Ovary (tissue), 7 donors: ENCODE measurements at regions not wholly inside any gene's neighbourhood (a gene's known extent, or its start where the extent isn't known, plus 50 kb on each side); places are given as distances from the start of the nearest gene placed in this dataset.

ENCODE experiments used
- DNase-seq, 5 donors: peaks; one replicate each; pipeline ENCODE4 v3.0.0-alpha.2; 2019 to 2020
- H3K27ac ChIP-seq, 2 donors: fragments of 200-600 bp; one replicate each; pipeline versions ENCODE4 v1.5.1 to v1.8.0; 2019 to 2022
- H3K27me3 ChIP-seq: fragments of 200-600 bp; one replicate; pipeline ENCODE4 v1.8.0; 2022
- H3K36me3 ChIP-seq: fragments of 200-600 bp; sonication (generic); one replicate; pipeline ENCODE4 v1.5.1; 2019
- H3K4me1 ChIP-seq: one replicate; pipeline ENCODE4 v1.8.1; 2013; ENCODE audit warnings: mild to moderate bottlenecking, moderate library complexity; ENCODE audit not compliant: insufficient read depth
- H3K4me3 ChIP-seq: fragments of 200-600 bp; sonication (generic); one replicate; pipeline ENCODE4 v1.5.1; 2017
- H3K9me3 ChIP-seq, 2 donors: fragments of 200-600 bp in 1 of 2; sonication (generic) in 1 of 2; one replicate each; pipeline versions ENCODE4 v1.5.1 to v1.8.1; 2013 to 2019; ENCODE audit warnings: mild to moderate bottlenecking in 1 of 2, moderate library complexity in 1 of 2
- EP300 ChIP-seq: sonication (generic); formaldehyde crosslinking; IDR thresholded peaks from one replicate; pipeline ENCODE4 v1.6.1; 2017; ENCODE audit warnings: antibody characterized with exemption
- POLR2A ChIP-seq: fragments of 450-650 bp; IDR thresholded peaks from one replicate; pipeline ENCODE4 v1.6.1; 2017; ENCODE audit warnings: antibody characterized with exemption, mild to moderate bottlenecking, moderate library complexity
- WGBS, 3 donors: extraction: QIAGEN DNeasy Blood & Tissue Kit in 1 of 3; methylation state at CpG; one replicate each; pipeline versions ENCODE4 v1.1.5 to v1.1.7; 2013 to 2017; 5-methylcytosine and 5-hydroxymethylcytosine counted together
- intact Hi-C, 4 donors: fragments of 100-400 bp; cut with DNase I; formaldehyde crosslinking; loops; one replicate each; pipeline versions ENCODE4 v1.11.0 to v1.15.1; 2022 to 2023
- TF ChIP-seq, protein P1 (sequence below), 3 donors: fragments of 450-650 bp in 2 of 3; fragments of 200-600 bp in 1 of 3; IDR thresholded peaks; one replicate each; pipeline versions ENCODE4 v1.5.1 to v1.8.0; 2016 to 2022; ENCODE audit warnings: antibody characterized with exemption in 3 of 3, mild to moderate bottlenecking in 1 of 3
- donor health status: DM: no; HTN: no; CAD: no; lungs with moderate emphysema.
- donor health status: DM: no; HTN: no; CAD: no.
- donor health status: Bipolar disorder and iron deficiency.
- donor health status: DM: no; HTN: no; CAD: no.
- donor health status: DM: yes; HTN: yes; CAD: no.

DNA sequence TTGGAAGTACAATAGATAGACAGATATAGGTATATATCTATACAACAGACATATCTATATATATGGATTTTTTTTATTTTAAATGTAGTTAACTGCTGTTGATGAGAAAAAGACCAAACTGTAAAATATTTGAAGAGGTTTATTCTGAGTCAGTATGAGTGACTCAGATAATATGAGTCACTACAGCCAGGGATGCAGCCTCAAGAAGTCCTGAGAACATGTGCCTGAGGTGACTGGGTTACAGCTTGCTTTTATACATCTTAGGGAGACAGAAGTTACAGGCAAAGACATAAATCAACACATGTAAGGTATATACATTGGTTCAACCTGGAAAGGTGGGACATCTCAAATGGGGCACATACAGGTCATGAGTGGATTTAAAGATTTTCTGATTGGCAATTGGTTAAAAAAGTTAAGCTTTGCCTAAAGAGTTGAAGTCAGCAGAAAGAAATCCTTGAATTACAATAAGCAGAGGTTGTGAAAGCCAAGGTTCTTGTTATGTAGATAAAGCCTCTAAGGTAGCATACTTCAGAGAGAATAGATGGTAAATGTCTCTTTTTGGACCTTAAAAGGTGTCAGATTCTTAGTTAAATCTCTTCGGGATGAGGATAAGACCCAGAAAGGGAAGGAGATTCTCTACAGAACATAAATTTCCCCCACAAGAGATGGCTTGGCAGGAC is 149.9 kb downstream of the RBM43 start:
- TF ChIP-seq, protein P1, sequence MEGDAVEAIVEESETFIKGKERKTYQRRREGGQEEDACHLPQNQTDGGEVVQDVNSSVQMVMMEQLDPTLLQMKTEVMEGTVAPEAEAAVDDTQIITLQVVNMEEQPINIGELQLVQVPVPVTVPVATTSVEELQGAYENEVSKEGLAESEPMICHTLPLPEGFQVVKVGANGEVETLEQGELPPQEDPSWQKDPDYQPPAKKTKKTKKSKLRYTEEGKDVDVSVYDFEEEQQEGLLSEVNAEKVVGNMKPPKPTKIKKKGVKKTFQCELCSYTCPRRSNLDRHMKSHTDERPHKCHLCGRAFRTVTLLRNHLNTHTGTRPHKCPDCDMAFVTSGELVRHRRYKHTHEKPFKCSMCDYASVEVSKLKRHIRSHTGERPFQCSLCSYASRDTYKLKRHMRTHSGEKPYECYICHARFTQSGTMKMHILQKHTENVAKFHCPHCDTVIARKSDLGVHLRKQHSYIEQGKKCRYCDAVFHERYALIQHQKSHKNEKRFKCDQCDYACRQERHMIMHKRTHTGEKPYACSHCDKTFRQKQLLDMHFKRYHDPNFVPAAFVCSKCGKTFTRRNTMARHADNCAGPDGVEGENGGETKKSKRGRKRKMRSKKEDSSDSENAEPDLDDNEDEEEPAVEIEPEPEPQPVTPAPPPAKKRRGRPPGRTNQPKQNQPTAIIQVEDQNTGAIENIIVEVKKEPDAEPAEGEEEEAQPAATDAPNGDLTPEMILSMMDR (IDR thresholded peaks at IDR 0.05) = no peak
- no peak for TF ChIP-seq POLR2A
- no peak for TF ChIP-seq EP300
- no peak for DNase-seq
- Histone ChIP-seq H3K9me3 (no peaks in the 10 kb centered on the region), H3K27me3 (no peaks in the 10 kb centered on the region), H3K36me3 (no peaks in the 10 kb centered on the region), H3K4me1 (no peaks in the 10 kb centered on the region), H3K27ac (no peak overlapping the region), H3K4me3 (no peak overlapping the region)
- 13 to 28% (median 21%) methylated on average over 1 of the region's 1 CpG for WGBS, 3 donors
- intact Hi-C loops = no loop called here

DNA sequence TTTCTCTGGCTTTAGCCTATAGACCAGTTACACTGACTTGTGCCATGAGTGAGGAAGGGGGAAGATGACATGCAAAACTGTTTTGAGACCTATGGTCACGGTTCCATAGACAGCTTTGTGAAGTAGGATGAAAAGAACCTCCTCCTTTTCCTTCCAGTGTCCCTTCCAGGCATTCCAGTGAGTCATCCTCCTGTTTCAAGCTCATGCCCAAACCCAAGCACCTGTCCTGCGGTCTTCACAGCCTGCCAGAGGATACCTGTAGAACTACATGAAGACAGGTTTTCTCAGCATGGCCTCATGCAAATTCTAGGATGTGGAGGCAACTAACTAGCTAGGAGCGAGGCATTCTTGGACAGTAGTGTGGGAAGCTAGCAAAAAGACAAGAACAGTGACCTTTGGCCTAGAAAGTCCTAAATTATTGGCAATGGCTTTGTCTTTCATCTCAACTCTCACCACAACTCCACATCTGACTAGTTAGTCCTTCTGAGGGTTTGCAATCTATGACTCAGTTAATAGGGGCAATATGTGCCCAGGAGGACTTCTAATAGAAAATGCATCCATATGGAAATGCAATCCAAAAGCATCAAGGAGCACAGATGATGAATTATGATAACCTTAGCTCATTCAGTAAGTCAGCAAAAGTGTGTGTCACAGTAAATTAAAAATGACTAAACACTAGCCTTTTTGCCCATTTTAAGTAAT is 154.7 kb downstream of the RBM43 start:
- no peaks in the 10 kb centered on the region for H3K9me3 ChIP-seq
- no peaks in the 10 kb centered on the region for H3K27me3 ChIP-seq
- no peaks in the 10 kb centered on the region for H3K4me1 ChIP-seq
- no peak overlapping the region for H3K27ac ChIP-seq
- H3K36me3 ChIP-seq = no peaks in the 10 kb centered on the region
- WGBS, 3 donors = 83 to 86% (median 86%) methylated on average over 3 of the region's 3 CpGs
- TF ChIP-seq POLR2A (no peak), EP300 (no peak)
- TF ChIP-seq, protein P1 (IDR thresholded peaks at IDR 0.05) = no peak
- intact Hi-C loops = no loop called here
- DNase-seq = no peak
- no peak overlapping the region for H3K4me3 ChIP-seq

DNA sequence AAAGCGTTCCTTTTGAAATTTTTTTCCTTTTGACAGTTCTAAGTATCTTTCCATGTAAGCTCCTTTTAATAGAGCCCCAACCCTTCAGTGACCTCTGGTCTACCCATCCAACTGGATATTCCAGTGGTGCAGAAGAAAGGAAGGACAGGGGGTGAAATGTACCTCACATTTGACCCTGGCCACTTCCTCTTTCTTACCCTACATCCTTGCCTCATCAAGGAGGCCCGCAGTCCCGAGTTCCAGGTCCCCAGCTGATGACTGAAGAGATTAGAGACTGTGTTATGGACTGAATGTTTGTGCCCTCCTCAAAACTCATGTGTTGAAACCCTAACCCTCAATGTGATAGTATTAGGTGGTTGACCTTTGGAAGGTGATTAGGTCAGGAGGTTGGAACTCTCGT is 158.1 kb downstream of the RBM43 start:
- 90 to 96% (median 95%) methylated on average over 4 of the region's 4 CpGs for WGBS, 3 donors
- Histone ChIP-seq H3K27me3 (no peaks in the 10 kb centered on the region), H3K27ac (no peak overlapping the region), H3K36me3 (no peaks in the 10 kb centered on the region), H3K4me1 (no peaks in the 10 kb centered on the region), H3K9me3 (no peaks in the 10 kb centered on the region), H3K4me3 (no peak overlapping the region)
- DNase-seq = no peak
- no peak for TF ChIP-seq POLR2A
- TF ChIP-seq, protein P1 (IDR thresholded peaks at IDR 0.05) = no peak
- no peak for TF ChIP-seq EP300
- intact Hi-C loops = no loop called here

- Histone ChIP-seq H3K4me1 (no peaks in the 10 kb centered on the region), H3K27ac (no peak overlapping the region), H3K9me3 (no peaks in the 10 kb centered on the region), H3K27me3 (no peaks in the 10 kb centered on the region), H3K4me3 (no peak overlapping the region), H3K36me3 (no peaks in the 10 kb centered on the region)
- intact Hi-C loops = no loop called here
- WGBS, 3 donors = 61 to 77% (median 65%) methylated on average over 2 of the region's 2 CpGs
- TF ChIP-seq, protein P1 (IDR thresholded peaks at IDR 0.05) = no peak
- no peak for TF ChIP-seq POLR2A
- DNase-seq = no peak
Measured at GRCh38 chr2:151102226-151102625, 159.4 kb downstream of the RBM43 start.
